Kidney epithelial cell (primary cell): ENCODE measurements at regions not wholly inside any gene's neighbourhood (a gene's known extent, or its start where the extent isn't known, plus 50 kb on each side); places are given as distances from the start of the nearest gene placed in this dataset.

ENCODE experiments used
- DNase-seq: peaks from one replicate; pipeline ENCODE4 v3.0.0-alpha.2; 2010; ENCODE audit warnings: low read depth
- H3K27me3 ChIP-seq: 2 replicates; pipeline ENCODE4 v1.6.0; 2011; ENCODE audit warnings: low read length; ENCODE audit not compliant: control insufficient read depth, insufficient read depth
- H3K36me3 ChIP-seq: 2 replicates; pipeline ENCODE4 v1.5.1; 2011; ENCODE audit warnings: low read length; ENCODE audit not compliant: control insufficient read depth, insufficient read depth
- H3K4me3 ChIP-seq: 2 replicates; pipeline ENCODE4 v1.5.1; 2011; ENCODE audit warnings: low read depth, mild to moderate bottlenecking, control low read depth, low read length
- TF ChIP-seq, protein P1 (sequence below): IDR thresholded peaks from 2 replicates; pipeline ENCODE4 v1.5.1; 2011; ENCODE audit warnings: mild to moderate bottlenecking, moderate library complexity, low read length, control low read depth, inconsistent platforms; ENCODE audit not compliant: insufficient read depth, poor library complexity, severe bottlenecking

- DNase-seq: no peak
- Histone ChIP-seq H3K4me3 (no peak overlapping the region), H3K36me3 (no peaks in the 10 kb centered on the region), H3K27me3 (no peaks in the 10 kb centered on the region)
- TF ChIP-seq, protein P1, sequence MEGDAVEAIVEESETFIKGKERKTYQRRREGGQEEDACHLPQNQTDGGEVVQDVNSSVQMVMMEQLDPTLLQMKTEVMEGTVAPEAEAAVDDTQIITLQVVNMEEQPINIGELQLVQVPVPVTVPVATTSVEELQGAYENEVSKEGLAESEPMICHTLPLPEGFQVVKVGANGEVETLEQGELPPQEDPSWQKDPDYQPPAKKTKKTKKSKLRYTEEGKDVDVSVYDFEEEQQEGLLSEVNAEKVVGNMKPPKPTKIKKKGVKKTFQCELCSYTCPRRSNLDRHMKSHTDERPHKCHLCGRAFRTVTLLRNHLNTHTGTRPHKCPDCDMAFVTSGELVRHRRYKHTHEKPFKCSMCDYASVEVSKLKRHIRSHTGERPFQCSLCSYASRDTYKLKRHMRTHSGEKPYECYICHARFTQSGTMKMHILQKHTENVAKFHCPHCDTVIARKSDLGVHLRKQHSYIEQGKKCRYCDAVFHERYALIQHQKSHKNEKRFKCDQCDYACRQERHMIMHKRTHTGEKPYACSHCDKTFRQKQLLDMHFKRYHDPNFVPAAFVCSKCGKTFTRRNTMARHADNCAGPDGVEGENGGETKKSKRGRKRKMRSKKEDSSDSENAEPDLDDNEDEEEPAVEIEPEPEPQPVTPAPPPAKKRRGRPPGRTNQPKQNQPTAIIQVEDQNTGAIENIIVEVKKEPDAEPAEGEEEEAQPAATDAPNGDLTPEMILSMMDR: no peak
These were observed 202.3 kb upstream of the IGF1 start for GRCh38 chr12:102682366-102683289.

- TF ChIP-seq, protein P1: no peak
- no peak overlapping the region for H3K4me3 ChIP-seq
- no peak for DNase-seq
- no peaks in the 10 kb centered on the region for H3K27me3 ChIP-seq
- no peaks in the 10 kb centered on the region for H3K36me3 ChIP-seq
These were observed 201.4 kb upstream of the IGF1 start for GRCh38 chr12:102681747-102682146.

GRCh38 chr12:102681309-102681708 is 200.9 kb upstream of the IGF1 start:
- no peaks in the 10 kb centered on the region for H3K36me3 ChIP-seq
- TF ChIP-seq, protein P1: no peak
- H3K27me3 ChIP-seq: no peaks in the 10 kb centered on the region
- no peak for DNase-seq
- H3K4me3 ChIP-seq: no peak overlapping the region

- TF ChIP-seq, protein P1: no peak
- Histone ChIP-seq H3K4me3 (no peak overlapping the region), H3K36me3 (no peaks in the 10 kb centered on the region), H3K27me3 (no peaks in the 10 kb centered on the region)
- DNase-seq: no peak
These were observed 199.9 kb upstream of the IGF1 start for GRCh38 chr12:102680304-102680703.

DNA sequence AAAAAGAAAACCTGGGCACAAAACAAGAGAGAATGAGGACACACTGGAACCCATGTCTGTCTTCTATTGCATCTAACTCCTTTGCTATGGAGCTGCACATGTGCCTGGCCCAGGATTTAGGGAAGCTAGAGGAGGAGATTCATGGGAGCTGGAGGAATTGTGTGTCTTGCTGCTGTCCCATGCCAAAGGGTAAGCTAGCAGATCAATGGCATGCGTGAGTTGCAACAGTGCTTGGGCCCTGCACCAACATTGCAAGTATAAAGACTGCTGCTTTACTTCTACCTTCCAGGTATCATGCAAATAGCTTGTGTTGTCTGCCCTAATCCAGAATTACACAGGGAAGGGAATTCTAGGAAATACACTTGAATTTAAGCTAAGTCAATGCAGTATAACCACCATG is 196.4 kb upstream of the IGF1 start:
- H3K36me3 ChIP-seq: no peaks in the 10 kb centered on the region
- H3K27me3 ChIP-seq: no peaks in the 10 kb centered on the region
- DNase-seq: no peak
- TF ChIP-seq, protein P1: no peak
- no peak overlapping the region for H3K4me3 ChIP-seq
